Nephron progenitor cell (in vitro differentiated cells): ENCODE measurements at regions not wholly inside any gene's neighbourhood (a gene's known extent, or its start where the extent isn't known, plus 50 kb on each side); places are given as distances from the start of the nearest gene placed in this dataset.

Experiments
- DNase-seq: peaks from one replicate; pipeline ENCODE4 v3.0.0; 2021
- H3K27ac Mint-ChIP-seq: 2 replicates; pipeline ENCODE4 v1.8.0; 2021; ENCODE audit warnings: mild to moderate bottlenecking, moderate library complexity, mixed read lengths
- H3K27me3 Mint-ChIP-seq: 2 replicates; pipeline ENCODE4 v1.8.0; 2021; ENCODE audit warnings: mild to moderate bottlenecking, low read depth, mixed read lengths; ENCODE audit not compliant: poor library complexity
- H3K36me3 Mint-ChIP-seq: 2 replicates; pipeline ENCODE4 v1.8.0; 2021; ENCODE audit warnings: low read depth, mixed read lengths
- H3K4me1 Mint-ChIP-seq: 2 replicates; pipeline ENCODE4 v1.8.0; 2021; ENCODE audit warnings: mixed read lengths
- H3K4me3 Mint-ChIP-seq: 2 replicates; pipeline ENCODE4 v1.8.0; 2021; ENCODE audit warnings: mild to moderate bottlenecking, moderate library complexity, mixed read lengths
- H3K9me3 Mint-ChIP-seq: 2 replicates; pipeline ENCODE4 v1.8.0; 2021; ENCODE audit warnings: mild to moderate bottlenecking, moderate library complexity, mixed read lengths
- CTCF ChIP-seq: fragments of 200-600 bp; sonication (generic); IDR thresholded peaks from 2 replicates; pipeline ENCODE4 v1.5.0; 2021; ENCODE audit warnings: antibody characterized with exemption

DNA sequence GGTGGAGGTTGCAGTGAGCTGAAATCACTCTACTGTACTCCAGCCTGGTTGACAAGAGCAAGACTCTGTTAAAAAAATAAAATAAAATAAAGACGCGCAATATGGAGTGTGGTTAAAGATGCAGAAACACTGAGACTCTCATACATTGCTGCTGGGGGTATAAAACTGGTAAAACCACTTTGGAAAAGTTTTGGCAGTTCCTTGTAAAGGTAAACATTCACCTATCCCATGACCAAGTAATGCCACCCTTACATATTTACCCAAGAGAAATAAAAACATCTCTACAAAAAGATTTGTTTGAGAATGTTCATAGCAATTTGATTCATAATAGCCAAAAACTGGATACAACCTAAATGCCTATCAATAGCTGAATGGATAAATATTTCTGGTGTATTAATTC lies 398.5 kb downstream of the PDCD6IP start:
- no peak overlapping the region for H3K4me3 Mint-ChIP-seq
- no peak for TF ChIP-seq CTCF

GRCh38 chr3:34198309-34198708 lies 399.9 kb downstream of the PDCD6IP start:
- no peak for DNase-seq
- TF ChIP-seq CTCF, result no peak
- Mint-ChIP-seq H3K4me3 (no peak overlapping the region), H3K27me3 (peaks cover 2% of the 10 kb centered on the region), H3K27ac (no peak overlapping the region), H3K4me1 (no peaks in the 10 kb centered on the region), H3K9me3 (peaks cover 4% of the 10 kb centered on the region), H3K36me3 (no peaks in the 10 kb centered on the region)

More for the DNA sequence above, 398.5 kb downstream of the PDCD6IP start:
- DNase-seq, result no peak
- Mint-ChIP-seq H3K27me3 (peaks cover 2% of the 10 kb centered on the region), H3K36me3 (no peaks in the 10 kb centered on the region), H3K9me3 (peaks cover 4% of the 10 kb centered on the region), H3K4me1 (no peaks in the 10 kb centered on the region), H3K27ac (no peak overlapping the region)

GRCh38 chr3:34200576-34200975 lies 402.1 kb downstream of the PDCD6IP start:
- Mint-ChIP-seq H3K27ac (no peak overlapping the region), H3K27me3 (peaks cover 2% of the 10 kb centered on the region), H3K36me3 (no peaks in the 10 kb centered on the region), H3K4me3 (no peak overlapping the region), H3K9me3 (peaks cover 4% of the 10 kb centered on the region), H3K4me1 (no peaks in the 10 kb centered on the region)
- DNase-seq, result no peak
- TF ChIP-seq CTCF, result no peak

- Mint-ChIP-seq H3K27me3 (peaks cover under 1% of the 10 kb centered on the region), H3K4me3 (no peak overlapping the region), H3K27ac (no peak overlapping the region), H3K9me3 (peaks cover 4% of the 10 kb centered on the region), H3K4me1 (peaks cover 11% of the 10 kb centered on the region), H3K36me3 (no peaks in the 10 kb centered on the region)
- DNase-seq, result no peak
- TF ChIP-seq CTCF, result no peak
These were observed 404.5 kb downstream of the PDCD6IP start for GRCh38 chr3:34202975-34203374.

GRCh38 chr3:34203386-34203785 lies 405.0 kb downstream of the PDCD6IP start:
- no peak for DNase-seq
- H3K27ac Mint-ChIP-seq, result no peak overlapping the region
- H3K27me3 Mint-ChIP-seq, result no peaks in the 10 kb centered on the region
- H3K36me3 Mint-ChIP-seq, result no peaks in the 10 kb centered on the region
- peaks cover 4% of the 10 kb centered on the region for H3K9me3 Mint-ChIP-seq
- H3K4me1 Mint-ChIP-seq, result peaks cover 16% of the 10 kb centered on the region
- no peak for TF ChIP-seq CTCF
- no peak overlapping the region for H3K4me3 Mint-ChIP-seq

GRCh38 chr3:34207002-34207401 lies 408.6 kb downstream of the PDCD6IP start:
- H3K4me1 Mint-ChIP-seq, result peaks cover 31% of the 10 kb centered on the region

More at GRCh38 chr3:34207002-34207401, 408.6 kb downstream of the PDCD6IP start:
- H3K4me3 Mint-ChIP-seq, result no peak overlapping the region
- no peaks in the 10 kb centered on the region for H3K27me3 Mint-ChIP-seq
- no peaks in the 10 kb centered on the region for H3K9me3 Mint-ChIP-seq
- peak overlapping the region; percentile 31 for H3K27ac Mint-ChIP-seq
- TF ChIP-seq CTCF, result no peak
- DNase-seq, result no peak
- H3K36me3 Mint-ChIP-seq, result no peaks in the 10 kb centered on the region
